LNCAP (cell line): ENCODE measurements at regions not wholly inside any gene's neighbourhood (a gene's known extent, or its start where the extent isn't known, plus 50 kb on each side); places are given as distances from the start of the nearest gene placed in this dataset.

ENCODE experiments used
- TF ChIP-seq, protein P1 (sequence below): fragments of 450-650 bp; IDR thresholded peaks from 2 replicates; pipeline ENCODE4 v1.5.1; 2017; ENCODE audit warnings: mild to moderate bottlenecking

GRCh38 chr10:61844116-61844822 is 57.2 kb upstream of the ARID5B start:
- TF ChIP-seq, protein P1, sequence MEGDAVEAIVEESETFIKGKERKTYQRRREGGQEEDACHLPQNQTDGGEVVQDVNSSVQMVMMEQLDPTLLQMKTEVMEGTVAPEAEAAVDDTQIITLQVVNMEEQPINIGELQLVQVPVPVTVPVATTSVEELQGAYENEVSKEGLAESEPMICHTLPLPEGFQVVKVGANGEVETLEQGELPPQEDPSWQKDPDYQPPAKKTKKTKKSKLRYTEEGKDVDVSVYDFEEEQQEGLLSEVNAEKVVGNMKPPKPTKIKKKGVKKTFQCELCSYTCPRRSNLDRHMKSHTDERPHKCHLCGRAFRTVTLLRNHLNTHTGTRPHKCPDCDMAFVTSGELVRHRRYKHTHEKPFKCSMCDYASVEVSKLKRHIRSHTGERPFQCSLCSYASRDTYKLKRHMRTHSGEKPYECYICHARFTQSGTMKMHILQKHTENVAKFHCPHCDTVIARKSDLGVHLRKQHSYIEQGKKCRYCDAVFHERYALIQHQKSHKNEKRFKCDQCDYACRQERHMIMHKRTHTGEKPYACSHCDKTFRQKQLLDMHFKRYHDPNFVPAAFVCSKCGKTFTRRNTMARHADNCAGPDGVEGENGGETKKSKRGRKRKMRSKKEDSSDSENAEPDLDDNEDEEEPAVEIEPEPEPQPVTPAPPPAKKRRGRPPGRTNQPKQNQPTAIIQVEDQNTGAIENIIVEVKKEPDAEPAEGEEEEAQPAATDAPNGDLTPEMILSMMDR, result no peak

DNA sequence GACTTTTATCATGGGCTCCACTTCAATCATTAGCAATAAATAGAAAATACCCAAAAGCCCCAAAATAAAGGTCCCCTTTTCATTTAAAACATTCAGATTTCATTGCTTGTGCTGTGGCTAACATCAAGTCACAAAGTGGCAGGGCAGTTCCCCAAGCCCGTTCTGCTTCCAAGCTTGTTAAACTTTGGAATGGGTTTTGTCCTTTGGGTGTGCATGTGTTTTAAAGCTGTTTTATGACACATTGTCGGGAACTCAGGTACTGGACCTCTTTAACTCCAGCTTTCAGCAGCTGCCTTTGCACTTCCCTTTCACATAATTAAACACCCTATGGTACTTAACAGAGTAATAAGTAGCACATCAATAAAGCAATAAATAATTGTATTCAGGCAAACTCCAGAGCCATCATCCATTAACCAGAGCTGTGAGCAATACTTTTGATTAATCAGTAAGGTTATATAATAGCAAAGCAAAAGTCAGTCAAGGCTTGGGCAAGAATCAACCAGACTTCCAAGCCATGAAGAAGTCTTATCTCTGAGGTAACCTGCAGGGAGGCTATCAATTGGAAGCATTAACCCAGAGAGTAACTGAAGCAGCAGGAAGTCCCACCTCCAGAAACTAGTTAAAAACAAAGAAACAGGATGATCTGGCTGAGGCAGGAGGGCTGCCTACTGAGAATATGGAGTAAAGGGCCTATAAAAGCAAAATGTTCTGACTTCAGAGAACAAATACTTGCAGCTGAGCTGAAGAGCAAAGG is 56.1 kb upstream of the ARID5B start:
- TF ChIP-seq, protein P1, result no peak

GRCh38 chr10:61845950-61846268 is 55.6 kb upstream of the ARID5B start:
- TF ChIP-seq, protein P1, result no peak

- TF ChIP-seq, protein P1, result no peak
Observed at GRCh38 chr10:61846370-61847031, 55.0 kb upstream of the ARID5B start.

- TF ChIP-seq, protein P1, result no peak
Observed at GRCh38 chr10:61847087-61847486, 54.4 kb upstream of the ARID5B start.

- TF ChIP-seq, protein P1, result no peak
Observed at GRCh38 chr10:61847640-61848039, 53.9 kb upstream of the ARID5B start.

GRCh38 chr10:61850376-61850775 is 51.1 kb upstream of the ARID5B start:
- TF ChIP-seq, protein P1, result no peak
